Heart right ventricle (tissue), 16 donors: ENCODE measurements at regions not wholly inside any gene's neighbourhood (a gene's known extent, or its start where the extent isn't known, plus 50 kb on each side); places are given as distances from the start of the nearest gene placed in this dataset.

Source experiments
- ATAC-seq, 8 donors: fragments of 200-7000 bp; cut with Tn5 transposase; one replicate each; pipeline ENCODE4 v1.9.1; 2020; ENCODE audit warnings: mild to moderate bottlenecking in 8 of 8, moderate library complexity in 8 of 8, moderate number of reproducible peaks in 1 of 8
- DNase-seq, 2 donors: peaks; one replicate each; pipeline ENCODE4 v3.0.0-alpha.2; 2020
- H3K27ac ChIP-seq, 10 donors: fragments of 200-600 bp; sonication (generic) in 2 of 10; one replicate each; pipeline versions ENCODE4 v1.5.0 to v1.8.0; 2020 to 2022; ENCODE audit warnings: mild to moderate bottlenecking in 3 of 10
- H3K27me3 ChIP-seq, 7 donors: fragments of 200-600 bp; one replicate each; pipeline ENCODE4 v1.8.0; 2021 to 2022; ENCODE audit warnings: mild to moderate bottlenecking in 2 of 7
- H3K36me3 ChIP-seq, 9 donors: fragments of 200-600 bp; sonication (generic) in 1 of 9; one replicate each; pipeline versions ENCODE4 v1.5.0 to v1.8.0; 2020 to 2022; ENCODE audit warnings: mild to moderate bottlenecking in 2 of 9
- H3K4me1 ChIP-seq, 9 donors: fragments of 200-600 bp; sonication (generic) in 1 of 9; one replicate each; pipeline versions ENCODE4 v1.5.0 to v1.8.0; 2020 to 2022; ENCODE audit warnings: mild to moderate bottlenecking in 4 of 9
- H3K4me3 ChIP-seq, 10 donors: fragments of 200-600 bp; sonication (generic) in 2 of 10; one replicate each; pipeline versions ENCODE4 v1.5.0 to v1.8.0; 2020 to 2022; ENCODE audit warnings: mild to moderate bottlenecking in 7 of 10, moderate library complexity in 2 of 10
- H3K9me3 ChIP-seq, 11 donors: fragments of 200-600 bp in 10 of 11; sonication (generic) in 2 of 11; one replicate each; pipeline versions ENCODE4 v1.5.0 to v1.8.0; 2013 to 2022; ENCODE audit warnings: mild to moderate bottlenecking in 2 of 11, control low read depth in 1 of 11, moderate library complexity in 1 of 11
- WGBS, 2 donors: extraction: QIAGEN DNeasy Blood & Tissue Kit; methylation state at CpG; one replicate each; pipeline ENCODE4 v1.1.7; 2013; ENCODE audit warnings: inconsistent platforms in 1 of 2; 5-methylcytosine and 5-hydroxymethylcytosine counted together
- intact Hi-C, 10 donors: fragments of 100-400 bp; cut with DNase I; formaldehyde crosslinking; loops; one replicate each; pipeline versions ENCODE4 v1.11.1 to v1.14.2; 2022
- TF ChIP-seq, protein P1 (sequence below), 9 donors: fragments of 200-600 bp; sonication (generic) in 2 of 9; IDR thresholded peaks; one replicate each; pipeline versions ENCODE4 v1.5.0 to v1.8.0; 2021 to 2022; ENCODE audit warnings: antibody characterized with exemption in 9 of 9, mild to moderate bottlenecking in 5 of 9, moderate library complexity in 1 of 9
- donor health status: Arrhythmogenic right ventricular cardiomyopathy.
- donor health status: ischemic (EF 13 %, LVEDD 7.1; RV severe dilation, severe dysfunction).
- donor health status: healthy with polysubstance abuse.
- donor health status: DM: no; HTN: yes; CAD: no.
- donor health status: DM: no; HTN: no; CAD: no.
- donor health status: ischemic (EF 25% LVEDD 6.9; RV normal size, moderate dysfunction).
- donor health status: ischemic (EF 25% LVEDD 5.7; RV mildly dilated, moderate dysfunction).
- donor health status: healthy.
- donor health status: DM: yes; HTN: yes; CAD: no.
- donor health status: Ischemic cardiomyopathy.
- donor health status: ischemic (EF 35%, LVEDD 5.7; RV mildly dilated, moderate dysfunction).
- donor health status: nonischemic (EF 11% LVEDD 7.7; RV severe dilation, severe dysfunction).
- donor health status: DM: yes; HTN: yes; CAD: no.
- donor health status: PGD.
- donor health status: ischemic (EF 29% LVEDD 5.4; RV normal size, mild dysfunction).
- donor health status: nonischemic (EF 23%, LVEDD 6.1; RV moderate dilation, normal function).

DNA sequence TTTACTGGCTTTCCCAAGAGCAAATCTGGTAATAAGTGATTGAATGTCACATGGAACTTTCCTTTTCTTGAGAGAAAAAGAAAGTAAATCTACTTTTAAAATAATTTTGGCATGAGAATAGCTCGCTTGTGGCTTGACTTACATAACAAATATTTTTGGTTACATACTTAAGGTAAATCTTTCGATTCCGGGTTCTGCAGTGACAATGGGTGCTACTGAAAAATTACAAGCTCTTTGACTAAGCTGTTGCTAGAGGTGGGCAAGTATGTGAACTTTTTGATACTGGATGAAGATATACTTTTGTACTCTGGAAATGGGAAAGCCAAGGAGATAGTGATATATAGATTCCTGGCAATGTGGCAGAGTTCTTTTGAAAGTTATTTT lies 51.9 kb upstream of the OTOL1 start:
- TF ChIP-seq, protein P1, sequence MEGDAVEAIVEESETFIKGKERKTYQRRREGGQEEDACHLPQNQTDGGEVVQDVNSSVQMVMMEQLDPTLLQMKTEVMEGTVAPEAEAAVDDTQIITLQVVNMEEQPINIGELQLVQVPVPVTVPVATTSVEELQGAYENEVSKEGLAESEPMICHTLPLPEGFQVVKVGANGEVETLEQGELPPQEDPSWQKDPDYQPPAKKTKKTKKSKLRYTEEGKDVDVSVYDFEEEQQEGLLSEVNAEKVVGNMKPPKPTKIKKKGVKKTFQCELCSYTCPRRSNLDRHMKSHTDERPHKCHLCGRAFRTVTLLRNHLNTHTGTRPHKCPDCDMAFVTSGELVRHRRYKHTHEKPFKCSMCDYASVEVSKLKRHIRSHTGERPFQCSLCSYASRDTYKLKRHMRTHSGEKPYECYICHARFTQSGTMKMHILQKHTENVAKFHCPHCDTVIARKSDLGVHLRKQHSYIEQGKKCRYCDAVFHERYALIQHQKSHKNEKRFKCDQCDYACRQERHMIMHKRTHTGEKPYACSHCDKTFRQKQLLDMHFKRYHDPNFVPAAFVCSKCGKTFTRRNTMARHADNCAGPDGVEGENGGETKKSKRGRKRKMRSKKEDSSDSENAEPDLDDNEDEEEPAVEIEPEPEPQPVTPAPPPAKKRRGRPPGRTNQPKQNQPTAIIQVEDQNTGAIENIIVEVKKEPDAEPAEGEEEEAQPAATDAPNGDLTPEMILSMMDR (IDR thresholded peaks at IDR 0.05) = no peak
- H3K36me3 ChIP-seq = no peaks in the 10 kb centered on the region
- ATAC-seq = no peak
- no peaks in the 10 kb centered on the region for H3K4me1 ChIP-seq
- no peak overlapping the region for H3K4me3 ChIP-seq
- intact Hi-C loops = no loop called here
- no peak for DNase-seq
- 73 to 76% methylated on average over 3 of the region's 3 CpGs for WGBS, 2 donors
- no peaks in the 10 kb centered on the region for H3K27me3 ChIP-seq
- no peak overlapping the region for H3K27ac ChIP-seq
- peaks cover 0 to 7% (median 0%) of the 10 kb centered on the region in 11 donors for H3K9me3 ChIP-seq

DNA sequence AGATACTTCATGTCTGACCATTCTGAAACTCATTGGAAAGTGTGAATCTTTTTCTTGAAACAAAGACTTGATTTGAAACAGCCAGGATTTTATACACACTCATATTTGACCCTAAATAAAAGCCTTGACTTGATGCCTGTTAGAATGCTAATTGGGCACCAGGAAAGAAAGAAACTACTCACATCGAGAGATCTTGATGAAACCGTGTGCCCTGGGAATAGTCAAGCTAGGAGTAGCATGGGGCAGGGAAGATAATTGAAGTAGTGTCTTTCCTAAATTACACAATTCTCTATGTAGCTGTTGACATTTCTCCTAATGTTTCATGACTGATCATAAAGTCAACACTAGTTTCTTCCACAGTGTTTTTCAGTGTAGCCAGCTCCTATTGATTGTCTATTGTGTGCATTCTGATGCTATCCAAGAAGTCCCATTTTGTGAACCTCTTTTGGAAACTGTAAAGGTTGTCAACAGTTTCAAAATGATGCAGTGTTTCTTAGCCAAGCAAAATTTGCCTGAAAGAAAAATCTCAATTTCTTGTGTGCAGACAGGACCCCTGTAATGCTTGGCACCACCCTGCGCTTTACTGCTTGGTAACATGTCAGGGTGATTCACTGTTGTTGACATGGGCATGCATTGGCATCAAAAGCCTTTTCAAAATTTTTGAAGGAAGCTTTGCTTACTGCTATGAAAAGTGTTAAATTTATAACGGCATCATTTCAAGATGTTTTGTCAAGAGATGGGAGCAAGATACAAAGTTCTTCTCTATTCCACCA lies 52.5 kb upstream of the OTOL1 start:
- Histone ChIP-seq H3K4me3 (no peak overlapping the region), H3K4me1 (no peaks in the 10 kb centered on the region), H3K27ac (no peak overlapping the region), H3K9me3 (peaks cover 0 to 10% (median 0%) of the 10 kb centered on the region in 11 donors), H3K36me3 (no peaks in the 10 kb centered on the region), H3K27me3 (no peaks in the 10 kb centered on the region)
- intact Hi-C loops = no loop called here
- ATAC-seq (no peak), DNase-seq (no peak)
- TF ChIP-seq, protein P1 (IDR thresholded peaks at IDR 0.05) = no peak
- WGBS, 2 donors = 86% methylated on average over 4 of the region's 4 CpGs

DNA sequence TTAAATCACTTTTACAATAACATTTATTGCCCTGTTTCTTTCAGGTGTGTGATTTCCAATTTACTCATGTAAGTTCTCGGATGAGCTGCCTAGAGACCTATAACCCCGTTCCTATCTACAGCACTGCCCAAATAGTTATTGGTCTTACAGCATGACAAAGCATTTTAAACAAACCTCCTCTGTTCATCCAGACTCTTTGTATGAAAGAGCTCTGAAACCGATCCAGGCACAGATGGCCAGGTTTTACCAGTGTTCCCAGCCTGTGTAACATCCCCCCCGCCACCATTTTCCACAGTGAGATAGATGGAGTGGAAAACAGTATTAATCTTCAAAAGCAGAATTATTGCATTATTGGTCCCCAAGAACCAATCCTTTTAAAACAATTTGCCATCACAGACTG lies 59.0 kb upstream of the SPTSSB start:
- Histone ChIP-seq H3K27me3 (peaks cover 0 to 8% (median 0%) of the 10 kb centered on the region in 7 donors), H3K27ac (no peak overlapping the region), H3K4me3 (no peak overlapping the region), H3K4me1 (no peaks in the 10 kb centered on the region), H3K9me3 (no peaks in the 10 kb centered on the region), H3K36me3 (no peaks in the 10 kb centered on the region)
- ATAC-seq (no peak), DNase-seq (no peak)
- 87 to 90% methylated on average over 4 of the region's 4 CpGs for WGBS, 2 donors
- TF ChIP-seq, protein P1 (IDR thresholded peaks at IDR 0.05) = no peak
- intact Hi-C loops = no loop called here

DNA sequence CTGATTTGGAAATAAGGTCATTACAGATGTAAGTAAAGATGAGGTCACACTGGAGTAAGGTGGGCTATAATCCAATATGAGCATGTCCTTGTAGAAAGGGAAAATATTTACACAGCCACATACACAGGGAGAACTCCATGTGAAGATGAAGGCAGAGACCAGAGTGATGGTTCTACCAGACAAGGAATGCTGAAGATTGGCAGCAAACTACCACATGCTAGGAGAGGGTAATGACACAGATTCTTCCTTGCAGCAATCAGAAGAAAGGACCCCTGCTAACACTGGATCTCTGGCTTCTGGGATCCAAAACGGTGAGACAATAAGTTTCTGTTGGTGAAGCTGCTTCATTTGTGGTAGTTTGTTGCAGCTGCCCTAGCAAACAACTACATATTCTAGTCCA lies 56.0 kb upstream of the SPTSSB start:
- ATAC-seq (no peak), DNase-seq (no peak)
- no peak overlapping the region for H3K4me3 ChIP-seq
- no peaks in the 10 kb centered on the region for H3K4me1 ChIP-seq
- TF ChIP-seq, protein P1 (IDR thresholded peaks at IDR 0.05) = no peak
- no peak overlapping the region for H3K27ac ChIP-seq
- no peaks in the 10 kb centered on the region for H3K36me3 ChIP-seq
- no peaks in the 10 kb centered on the region for H3K9me3 ChIP-seq
- peaks cover 0 to 7% (median 0%) of the 10 kb centered on the region in 7 donors for H3K27me3 ChIP-seq
- intact Hi-C loops = loop anchor here in 6 of 10 donors (10.0 kb wide), 3 partner anchors 483 to 843 kb away; no protein-coding TSS in a partner anchor
- whole genome bisulfite sequencing, 2 donors = 36 to 37% methylated on average over 1 of the region's 1 CpG
